ENCODE measurements at regions not wholly inside any gene's neighbourhood (a gene's known extent, or its start where the extent isn't known, plus 50 kb on each side); places are given as distances from the start of the nearest gene placed in this dataset.

DNA sequence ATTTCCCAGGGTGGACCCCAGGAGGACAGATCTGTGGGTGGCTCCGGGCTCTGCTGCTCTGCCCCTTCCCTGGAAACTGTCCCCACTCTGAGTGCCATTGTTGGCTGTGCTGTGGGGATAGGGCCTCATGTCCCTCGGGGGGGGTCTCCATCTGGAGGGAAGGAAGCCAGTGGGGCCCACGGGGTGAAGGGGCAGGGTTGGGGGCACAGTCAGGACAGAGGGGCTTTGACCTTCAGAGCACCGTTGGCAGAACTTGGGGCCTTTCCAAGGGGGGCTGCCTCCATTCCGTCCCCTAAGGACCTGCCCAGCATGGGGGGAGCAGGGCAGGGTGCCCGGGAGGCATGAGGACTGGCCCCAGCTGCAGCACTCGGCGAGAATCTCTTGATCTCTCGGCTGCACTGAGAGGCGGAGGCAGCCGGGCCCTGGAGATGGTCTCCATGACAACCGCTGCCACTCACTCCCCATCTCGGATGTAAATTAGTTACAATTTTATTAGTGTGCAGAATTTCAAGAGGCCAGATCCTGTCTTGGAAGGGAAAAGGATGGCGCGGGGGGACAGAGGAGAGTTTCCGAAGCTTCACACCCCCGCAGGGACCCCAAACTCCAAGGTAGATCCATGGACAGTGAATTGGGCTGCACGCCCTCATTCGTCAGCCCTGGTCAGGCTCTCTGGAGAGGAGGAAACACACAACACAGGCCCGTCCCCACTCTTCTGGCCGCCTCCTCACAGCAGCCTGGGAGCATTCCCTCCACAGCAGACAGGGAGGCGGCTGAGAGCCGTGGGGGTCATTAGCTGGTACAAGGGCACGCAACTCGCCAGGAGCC, 216.2 kb upstream of the IER5L start:
- TF ChIP-seq, protein P1, sequence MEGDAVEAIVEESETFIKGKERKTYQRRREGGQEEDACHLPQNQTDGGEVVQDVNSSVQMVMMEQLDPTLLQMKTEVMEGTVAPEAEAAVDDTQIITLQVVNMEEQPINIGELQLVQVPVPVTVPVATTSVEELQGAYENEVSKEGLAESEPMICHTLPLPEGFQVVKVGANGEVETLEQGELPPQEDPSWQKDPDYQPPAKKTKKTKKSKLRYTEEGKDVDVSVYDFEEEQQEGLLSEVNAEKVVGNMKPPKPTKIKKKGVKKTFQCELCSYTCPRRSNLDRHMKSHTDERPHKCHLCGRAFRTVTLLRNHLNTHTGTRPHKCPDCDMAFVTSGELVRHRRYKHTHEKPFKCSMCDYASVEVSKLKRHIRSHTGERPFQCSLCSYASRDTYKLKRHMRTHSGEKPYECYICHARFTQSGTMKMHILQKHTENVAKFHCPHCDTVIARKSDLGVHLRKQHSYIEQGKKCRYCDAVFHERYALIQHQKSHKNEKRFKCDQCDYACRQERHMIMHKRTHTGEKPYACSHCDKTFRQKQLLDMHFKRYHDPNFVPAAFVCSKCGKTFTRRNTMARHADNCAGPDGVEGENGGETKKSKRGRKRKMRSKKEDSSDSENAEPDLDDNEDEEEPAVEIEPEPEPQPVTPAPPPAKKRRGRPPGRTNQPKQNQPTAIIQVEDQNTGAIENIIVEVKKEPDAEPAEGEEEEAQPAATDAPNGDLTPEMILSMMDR (conservative IDR thresholded peaks at IDR 0.05) = no peak
- TF ChIP-seq EZH2 (IDR thresholded peaks at IDR 0.05; ENCODE audit: low read depth) = no peak
